GM19035 (cell line): ENCODE measurements at regions not wholly inside any gene's neighbourhood (a gene's known extent, or its start where the extent isn't known, plus 50 kb on each side); places are given as distances from the start of the nearest gene placed in this dataset.
"Not testable (repeated sequence)": the region's sequence is repeated elsewhere in the genome, so short reads cannot be mapped to it uniquely, and the experiment has no call there.

Source experiments
- ATAC-seq: cut with Tn5 transposase; IDR thresholded peaks from one replicate; pipeline ENCODE4 v1.9.1; 2021; ENCODE audit not compliant: unreplicated experiment

- ATAC-seq, result peak; percentile 58
These were observed 631.0 kb upstream of the GRM7 start for GRCh38 chr3:6229778-6230410.

GRCh38 chr3:6242104-6242503 is 618.8 kb upstream of the GRM7 start:
- ATAC-seq, result no peak

- no peak for ATAC-seq
These were observed 612.4 kb upstream of the GRM7 start for GRCh38 chr3:6248528-6248927.

GRCh38 chr3:6249679-6250078 is 611.2 kb upstream of the GRM7 start:
- ATAC-seq, result no peak

- peak; percentile 98 for ATAC-seq
These were observed 610.7 kb upstream of the GRM7 start for GRCh38 chr3:6250167-6250566.

- no peak for ATAC-seq
These were observed 609.1 kb upstream of the GRM7 start for GRCh38 chr3:6251612-6252400.

- no peak for ATAC-seq
These were observed 606.4 kb upstream of the GRM7 start for GRCh38 chr3:6254490-6254889.

GRCh38 chr3:6255229-6255628 is 605.7 kb upstream of the GRM7 start:
- ATAC-seq, result no peak

GRCh38 chr3:6260551-6261191 is 600.2 kb upstream of the GRM7 start:
- peak; percentile 58 for ATAC-seq

- ATAC-seq, result no peak
These were observed 598.9 kb upstream of the GRM7 start for GRCh38 chr3:6262010-6262409.

- no peak for ATAC-seq
These were observed 596.9 kb upstream of the GRM7 start for GRCh38 chr3:6264036-6264435.

GRCh38 chr3:6264906-6265305 is 596.0 kb upstream of the GRM7 start:
- no peak for ATAC-seq

- ATAC-seq, result no peak
These were observed 594.8 kb upstream of the GRM7 start for GRCh38 chr3:6266135-6266534.

GRCh38 chr3:6273878-6274277 is 587.0 kb upstream of the GRM7 start:
- no peak for ATAC-seq

- ATAC-seq, result no peak
These were observed 579.3 kb upstream of the GRM7 start for GRCh38 chr3:6281662-6282061.

- no peak for ATAC-seq
These were observed 578.0 kb upstream of the GRM7 start for GRCh38 chr3:6282918-6283317.

GRCh38 chr3:6287088-6287875 is 573.6 kb upstream of the GRM7 start:
- ATAC-seq, result no peak

GRCh38 chr3:6301626-6302025 is 559.3 kb upstream of the GRM7 start:
- ATAC-seq, result no peak

- ATAC-seq, result no peak
These were observed 545.0 kb upstream of the GRM7 start for GRCh38 chr3:6315906-6316305.

- no peak for ATAC-seq
These were observed 538.9 kb upstream of the GRM7 start for GRCh38 chr3:6321999-6322398.

GRCh38 chr3:6326771-6327170 is 534.1 kb upstream of the GRM7 start:
- ATAC-seq, result no peak

- ATAC-seq, result not testable (repeated sequence)
These were observed 520.0 kb upstream of the GRM7 start for GRCh38 chr3:6340980-6341325.
